ENCODE measurements at regions not wholly inside any gene's neighbourhood (a gene's known extent, or its start where the extent isn't known, plus 50 kb on each side); places are given as distances from the start of the nearest gene placed in this dataset.
A peak's percentile ranks its signal among the peaks of the same experiment; 100 is the strongest.
"Not testable (repeated sequence)": the region's sequence is repeated elsewhere in the genome, so short reads cannot be mapped to it uniquely, and the experiment has no call there.

- DNase-seq (ENCODE audit: low read depth in 2 of 2), result no peak
Measured at GRCh38 chr2:8422450-8422800, 259.4 kb upstream of the ID2 start.

GRCh38 chr2:8424997-8425900 is 256.6 kb upstream of the ID2 start:
- peak in 1 of 2 donors; percentile 10 for DNase-seq (ENCODE audit: low read depth in 2 of 2)

- DNase-seq (ENCODE audit: low read depth in 2 of 2), result no peak
Measured at GRCh38 chr2:8426550-8426949, 255.3 kb upstream of the ID2 start.

- no peak for DNase-seq (ENCODE audit: low read depth in 2 of 2)
Measured at GRCh38 chr2:8427211-8427610, 254.6 kb upstream of the ID2 start.

GRCh38 chr2:8430628-8431027 is 251.2 kb upstream of the ID2 start:
- DNase-seq (ENCODE audit: low read depth in 2 of 2), result no peak

GRCh38 chr2:8431446-8432125 is 250.3 kb upstream of the ID2 start:
- DNase-seq (ENCODE audit: low read depth in 2 of 2), result no peak

- DNase-seq (ENCODE audit: low read depth in 2 of 2), result no peak
Measured at GRCh38 chr2:8432706-8433336, 249.0 kb upstream of the ID2 start.

- DNase-seq (ENCODE audit: low read depth in 2 of 2), result no peak
Measured at GRCh38 chr2:8433390-8433789, 248.5 kb upstream of the ID2 start.

- no peak for DNase-seq (ENCODE audit: low read depth in 2 of 2)
Measured at GRCh38 chr2:8435608-8436007, 246.2 kb upstream of the ID2 start.

GRCh38 chr2:8436585-8436984 is 245.3 kb upstream of the ID2 start:
- no peak for DNase-seq (ENCODE audit: low read depth in 2 of 2)

- DNase-seq (ENCODE audit: low read depth in 2 of 2), result no peak
Measured at GRCh38 chr2:8437228-8437948, 244.5 kb upstream of the ID2 start.

- no peak for DNase-seq (ENCODE audit: low read depth in 2 of 2)
Measured at GRCh38 chr2:8437949-8438400, 243.9 kb upstream of the ID2 start.

- DNase-seq (ENCODE audit: low read depth in 2 of 2), result no peak
Measured at GRCh38 chr2:8438476-8438875, 243.4 kb upstream of the ID2 start.

- no peak for DNase-seq (ENCODE audit: low read depth in 2 of 2)
Measured at GRCh38 chr2:8438996-8439395, 242.9 kb upstream of the ID2 start.

- no peak for DNase-seq (ENCODE audit: low read depth in 2 of 2)
Measured at GRCh38 chr2:8440029-8440778, 241.7 kb upstream of the ID2 start.

GRCh38 chr2:8441371-8441770 is 240.5 kb upstream of the ID2 start:
- DNase-seq (ENCODE audit: low read depth in 2 of 2), result no peak

GRCh38 chr2:8441986-8442385 is 239.9 kb upstream of the ID2 start:
- no peak for DNase-seq (ENCODE audit: low read depth in 2 of 2)

- no peak for DNase-seq (ENCODE audit: low read depth in 2 of 2)
Measured at GRCh38 chr2:8442833-8443486, 238.9 kb upstream of the ID2 start.

- no peak for DNase-seq (ENCODE audit: low read depth in 2 of 2)
Measured at GRCh38 chr2:8445580-8445979, 236.3 kb upstream of the ID2 start.

GRCh38 chr2:8446751-8447150 is 235.1 kb upstream of the ID2 start:
- DNase-seq (ENCODE audit: low read depth in 2 of 2), result not testable (repeated sequence)

Data from activated CD8-positive, alpha-beta memory T cell treated with anti-CD3 and anti-CD28 coated beads for 4 hours (primary cell).